ENCODE measurements at regions not wholly inside any gene's neighbourhood (a gene's known extent, or its start where the extent isn't known, plus 50 kb on each side); places are given as distances from the start of the nearest gene placed in this dataset.
"Not testable (repeated sequence)": the region's sequence is repeated elsewhere in the genome, so short reads cannot be mapped to it uniquely, and the experiment has no call there.

DNA sequence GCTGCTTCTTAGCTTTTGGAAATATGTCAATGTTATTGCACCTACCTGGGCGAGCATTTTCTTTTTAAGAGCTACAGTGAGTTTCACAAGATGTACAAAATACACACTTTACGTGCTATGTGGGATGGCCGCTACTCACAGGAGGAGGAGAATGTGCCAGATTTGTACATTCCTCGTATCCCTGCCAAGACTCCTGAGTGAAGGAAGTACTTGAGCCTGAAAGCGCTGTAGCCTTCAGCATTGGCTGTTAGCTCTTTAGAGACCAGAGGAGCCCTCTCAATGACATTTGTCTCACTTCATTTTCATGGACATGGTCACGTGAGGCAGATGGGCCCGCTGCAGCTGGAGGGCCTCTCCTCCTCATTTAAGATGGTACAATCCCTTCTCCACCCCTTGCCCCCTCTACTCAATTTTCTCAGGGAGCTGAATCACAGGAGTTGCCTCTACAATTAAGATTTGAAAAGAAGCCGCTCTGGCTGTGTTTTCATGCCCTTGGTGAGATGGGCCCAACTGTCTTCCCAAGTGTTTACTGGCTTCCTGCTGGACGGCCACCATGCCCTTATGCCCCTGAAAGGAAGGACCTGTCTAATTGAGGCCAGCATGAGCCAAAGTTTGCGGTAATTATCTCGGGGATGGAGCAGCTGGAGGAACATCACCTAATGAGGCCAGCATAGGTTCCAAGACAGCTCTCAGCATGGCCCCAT is 442.6 kb downstream of the PRDM2 start:
- no peak for DNase-seq

DNA sequence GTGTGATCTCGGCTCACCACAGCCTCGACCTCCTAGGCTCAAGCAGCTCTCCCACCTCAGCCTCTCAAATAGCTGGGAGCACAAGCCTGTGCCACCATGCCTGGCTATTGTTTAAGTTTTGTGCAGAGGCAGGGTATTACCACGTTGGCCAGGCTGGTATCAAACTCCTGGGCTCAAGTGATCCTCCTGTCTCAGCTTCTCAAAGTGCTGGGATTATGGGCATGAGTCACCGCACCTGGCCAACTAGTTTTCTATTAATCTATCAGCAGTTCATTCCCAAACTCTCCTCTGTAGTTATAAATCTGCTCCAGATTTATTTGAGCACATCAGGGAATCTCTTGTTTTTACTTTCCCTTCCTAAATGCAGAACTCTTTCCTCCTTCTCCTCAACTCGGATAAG is 443.8 kb downstream of the PRDM2 start:
- no peak for DNase-seq

DNA sequence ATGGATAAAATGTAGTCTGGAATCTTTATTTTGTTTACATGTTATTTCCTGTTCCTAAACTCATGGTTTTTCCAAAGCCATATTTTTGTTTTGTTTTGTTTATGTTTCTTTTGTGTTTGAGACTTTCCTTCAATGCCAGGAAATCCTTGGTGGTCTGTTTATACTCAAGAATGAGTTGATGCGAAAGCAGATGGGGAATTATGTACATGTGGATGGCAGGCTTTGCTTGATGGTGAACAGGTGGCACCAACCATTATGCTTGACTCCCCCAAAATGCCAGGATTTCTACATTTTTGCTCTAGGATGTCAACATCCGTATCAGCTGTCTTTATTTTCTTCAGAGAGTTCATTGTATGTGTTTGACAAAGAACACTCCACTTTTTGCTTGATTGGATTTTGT is 448.5 kb downstream of the PRDM2 start:
- no peak for DNase-seq

DNA sequence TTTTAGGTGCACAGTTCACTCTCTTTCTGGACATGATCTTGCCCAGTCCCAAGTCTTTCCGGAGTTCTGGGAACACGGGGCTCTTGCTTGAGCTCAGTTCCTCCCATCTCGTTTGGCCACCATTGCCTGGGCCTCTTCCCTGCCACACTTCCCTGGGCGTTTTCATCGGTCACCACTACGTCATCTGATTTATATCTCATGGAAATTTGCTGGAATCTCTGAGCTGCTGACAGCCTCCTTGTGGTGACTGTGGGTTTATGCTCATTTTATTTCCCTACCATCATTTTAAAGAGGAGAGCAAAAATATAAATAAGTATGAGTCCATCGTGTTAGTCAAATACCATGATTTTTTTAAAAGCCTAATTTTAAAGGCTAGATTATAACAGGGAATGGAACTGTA is 449.1 kb upstream of the KAZN start:
- DNase-seq, result no peak

DNA sequence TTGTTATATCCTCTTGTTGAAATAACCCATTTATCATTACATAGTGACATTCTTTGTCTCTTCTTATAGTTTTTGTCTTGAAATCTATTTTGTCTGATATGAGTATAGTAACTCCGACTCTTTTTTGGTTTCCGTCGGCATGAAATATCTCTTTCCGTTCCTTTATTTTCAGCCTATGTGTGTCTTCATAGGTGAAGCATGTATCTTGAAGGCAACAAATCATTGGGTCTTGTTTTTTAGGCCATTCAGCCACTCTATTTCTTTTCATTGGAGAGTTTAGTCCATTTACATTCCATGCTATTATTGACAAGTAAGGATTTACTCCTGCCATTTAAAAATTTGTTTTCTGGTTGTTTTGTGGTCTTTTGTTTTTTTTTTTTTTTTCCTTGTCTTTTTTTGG is 441.9 kb upstream of the KAZN start:
- DNase-seq, result no peak

DNA sequence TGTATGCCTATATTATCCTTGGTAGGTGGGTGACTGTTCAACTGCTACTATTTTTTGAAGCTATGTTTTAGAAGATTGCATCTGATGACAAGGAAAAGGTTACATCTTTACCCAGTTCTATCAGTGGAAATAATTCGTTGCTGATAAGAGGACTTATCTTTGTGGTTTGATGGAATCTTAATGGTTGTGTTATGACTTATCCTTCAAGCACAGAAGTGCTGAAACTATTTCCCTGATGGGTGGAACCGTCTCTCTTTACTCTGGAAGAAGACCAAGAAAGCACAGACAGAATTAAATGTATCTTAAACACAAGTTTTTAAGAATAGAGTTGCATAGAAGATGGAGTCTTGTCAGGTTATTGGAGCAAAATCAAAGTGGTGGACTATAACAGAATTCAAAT is 437.7 kb upstream of the KAZN start:
- DNase-seq, result no peak

DNA sequence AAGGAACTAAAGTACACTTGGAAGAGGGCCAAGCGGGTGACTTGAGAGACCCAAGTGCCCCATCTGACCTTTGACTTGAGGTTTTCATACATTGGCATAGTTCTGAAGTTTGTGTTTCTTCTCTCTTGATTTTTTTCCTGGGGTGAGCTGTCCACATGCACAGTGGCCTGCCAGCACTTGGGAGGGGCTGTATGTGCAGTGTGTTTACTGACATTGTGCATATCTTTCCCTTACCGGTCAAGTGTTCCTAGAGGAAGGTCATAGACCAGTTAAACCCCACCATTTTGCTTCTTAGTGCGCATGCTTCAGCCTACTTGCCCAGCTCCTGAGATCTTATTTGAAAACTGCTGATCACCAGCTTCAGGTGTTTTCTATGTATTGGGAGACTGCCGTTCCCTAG is 435.2 kb upstream of the KAZN start:
- no peak for DNase-seq

DNA sequence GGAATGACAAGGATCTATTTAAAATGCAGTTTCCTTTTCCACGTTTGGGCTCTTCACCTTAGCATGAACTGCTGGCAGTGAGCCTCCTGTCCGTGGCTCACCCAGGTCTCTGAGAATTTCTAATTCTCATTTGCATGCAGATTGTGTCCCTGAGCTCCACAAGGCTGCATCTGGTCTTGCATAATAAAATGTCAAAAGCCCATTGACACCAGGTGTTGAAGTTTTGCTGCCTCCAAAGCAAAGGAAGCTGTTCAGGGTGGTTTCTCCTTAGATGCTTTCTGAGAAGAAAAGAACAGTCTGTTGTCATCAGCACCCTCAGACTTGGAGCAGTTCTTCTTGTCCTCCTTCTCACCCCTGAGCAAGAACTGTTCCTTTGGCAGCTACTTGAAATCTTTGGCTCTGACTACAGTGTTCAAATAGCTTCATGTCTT is 433.1 kb upstream of the KAZN start:
- no peak for DNase-seq

DNA sequence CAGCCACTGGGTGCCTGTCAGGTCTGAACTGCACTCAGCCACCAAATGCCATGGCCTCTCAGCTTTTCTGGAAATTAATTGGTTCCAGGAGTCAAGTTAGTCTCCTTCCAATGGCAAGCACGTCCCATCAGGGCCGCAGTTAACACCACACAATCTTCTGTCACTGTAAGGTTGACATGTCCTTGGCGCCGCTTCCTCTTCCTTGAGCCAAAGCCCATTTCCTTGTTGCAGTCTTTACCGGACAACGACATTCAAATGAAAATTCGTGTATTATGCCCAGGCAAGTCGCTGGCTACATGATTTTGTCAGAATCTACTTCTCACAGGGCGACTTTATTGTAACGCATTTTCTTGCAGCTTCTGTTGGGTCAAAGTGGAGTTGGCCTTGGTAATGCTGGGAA is 430.6 kb upstream of the KAZN start:
- DNase-seq, result no peak

DNA sequence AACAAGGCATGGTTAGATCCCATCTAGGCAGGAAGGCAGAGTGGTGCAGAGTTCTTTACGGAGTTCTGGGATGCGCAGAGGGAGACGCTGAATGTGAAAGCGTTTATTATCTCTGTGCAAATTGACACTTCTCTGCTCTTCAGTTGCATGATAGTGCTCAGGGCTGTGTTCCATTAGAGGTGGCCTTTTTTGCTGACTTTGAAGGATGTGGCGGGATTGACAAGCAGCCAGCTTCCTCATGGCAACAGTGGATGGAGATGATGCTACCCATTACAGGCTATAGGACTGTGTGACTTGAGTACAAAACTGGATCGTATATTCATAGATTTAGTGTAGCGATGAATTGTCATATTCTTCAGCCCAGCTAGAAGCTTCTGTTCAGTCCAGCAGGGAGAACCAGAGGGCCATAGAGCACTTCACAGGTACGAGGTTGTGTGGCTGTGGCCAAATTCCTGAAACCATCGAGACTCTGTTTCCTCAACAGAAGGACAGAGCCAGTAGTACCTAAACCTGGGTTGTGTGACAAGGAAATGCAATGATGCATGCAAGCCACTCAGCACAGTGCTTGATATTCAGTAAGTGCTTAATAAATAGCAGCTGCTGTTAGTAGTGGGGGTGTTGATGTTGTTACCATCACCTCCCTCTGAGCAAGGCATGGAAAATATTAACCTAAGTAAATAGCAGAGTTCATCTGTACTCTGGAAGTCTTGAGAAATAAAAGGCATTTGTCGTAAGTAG is 430.0 kb upstream of the KAZN start:
- DNase-seq, result no peak

DNA sequence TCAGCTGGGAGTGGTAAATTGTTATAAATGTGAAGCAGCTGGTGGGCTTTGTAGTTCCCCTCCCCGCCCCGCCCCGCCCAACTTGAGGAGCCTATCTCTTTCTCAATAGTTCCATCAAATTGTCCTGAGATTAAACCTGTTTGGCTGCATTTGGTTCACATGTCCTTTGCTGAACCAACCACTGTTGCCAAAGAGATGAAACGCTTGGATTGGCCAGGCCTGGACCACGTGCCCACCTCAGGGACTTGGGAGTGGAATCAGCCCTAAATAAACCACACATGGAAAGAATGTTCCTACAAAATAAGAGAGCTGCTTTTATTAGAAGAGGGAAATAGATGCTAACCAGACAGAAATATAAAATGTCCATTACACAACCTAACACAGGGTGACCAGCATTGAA is 424.9 kb upstream of the KAZN start:
- DNase-seq, result no peak

DNA sequence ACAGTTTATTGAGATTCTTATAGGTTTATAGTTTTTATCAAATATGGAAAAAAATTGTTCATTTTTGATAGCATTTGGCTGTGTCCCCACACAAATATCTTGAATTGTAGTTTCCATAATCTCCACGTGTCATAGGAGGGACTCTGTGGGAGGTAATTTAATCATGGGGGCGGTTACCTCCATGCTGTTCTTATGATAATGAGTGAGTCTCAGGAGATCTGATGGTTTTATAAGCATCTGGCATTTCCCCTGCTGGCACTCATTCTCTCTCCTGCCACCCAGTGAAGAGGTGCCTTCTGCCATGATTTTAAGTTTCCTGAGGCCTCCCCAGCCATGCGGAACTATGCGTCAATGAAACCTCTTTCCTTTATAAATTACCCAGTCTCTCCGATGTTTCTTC is 420.6 kb upstream of the KAZN start:
- not testable (repeated sequence) for DNase-seq

DNA sequence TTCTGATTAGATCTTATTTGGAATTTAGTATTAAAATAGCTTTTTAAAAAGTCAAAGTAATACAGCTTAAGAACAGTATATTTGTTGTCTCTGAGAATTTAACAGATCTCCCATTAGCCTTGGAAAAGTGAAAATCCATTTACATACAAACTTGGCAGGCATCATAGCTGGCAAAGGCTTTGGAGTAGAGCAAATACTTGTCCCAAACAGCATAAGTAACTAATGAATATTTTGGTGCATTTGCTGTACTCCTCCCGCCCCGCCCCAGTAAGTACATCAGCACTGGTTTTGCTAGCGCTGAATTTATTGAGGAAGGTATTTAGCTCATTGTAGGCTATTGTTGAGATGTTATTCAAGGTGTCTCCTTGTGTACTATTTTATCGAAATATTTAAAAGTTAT is 417.7 kb upstream of the KAZN start:
- no peak for DNase-seq

DNA sequence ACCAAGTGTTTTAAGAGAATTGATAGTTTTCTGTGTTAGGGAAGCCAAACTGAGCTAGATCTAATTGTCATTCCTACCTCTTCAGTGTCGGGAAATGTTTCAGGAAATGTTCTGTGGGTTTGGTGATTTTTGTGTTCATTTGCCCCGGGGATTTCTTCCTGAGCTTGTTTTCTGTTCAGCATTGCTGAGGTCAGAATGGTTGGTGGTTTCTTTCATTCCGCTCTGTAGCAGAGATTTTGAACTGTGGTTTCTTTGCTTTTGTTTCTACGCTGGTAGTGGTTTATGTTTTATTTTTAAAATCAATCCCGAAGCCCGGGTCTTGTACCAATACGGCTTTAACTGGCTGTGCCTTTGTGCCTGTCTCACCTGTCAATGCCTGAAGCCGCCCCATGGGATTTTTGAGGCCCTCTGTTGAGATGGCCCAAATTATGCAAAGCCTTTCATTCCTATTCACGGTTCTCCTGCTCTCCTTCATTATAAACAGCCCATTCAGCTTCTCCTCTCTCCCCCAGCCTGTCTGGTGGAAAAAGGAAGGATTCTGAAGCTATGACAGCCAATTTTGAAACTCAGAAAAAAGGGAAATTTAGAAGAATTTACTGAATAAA is 417.2 kb upstream of the KAZN start:
- no peak for DNase-seq

DNA sequence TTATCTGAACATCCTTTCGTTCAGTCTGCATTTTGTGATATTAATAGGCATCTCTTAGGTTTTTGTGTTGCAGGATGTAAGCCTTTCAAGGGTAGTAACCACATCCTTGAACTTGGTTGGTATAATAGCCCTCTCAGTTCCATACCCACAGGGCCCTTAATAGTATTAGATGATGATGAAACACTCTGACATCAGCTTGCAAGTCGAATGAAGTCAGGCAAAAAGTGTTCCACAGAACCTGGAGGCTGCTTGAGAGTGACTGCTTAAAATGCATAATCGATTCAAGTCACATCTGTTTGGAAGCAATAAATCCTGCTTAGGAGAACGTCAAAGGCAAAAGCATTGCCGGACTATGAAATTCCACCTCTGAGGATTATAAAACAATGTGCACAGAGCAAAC is 415.6 kb upstream of the KAZN start:
- DNase-seq, result no peak

DNA sequence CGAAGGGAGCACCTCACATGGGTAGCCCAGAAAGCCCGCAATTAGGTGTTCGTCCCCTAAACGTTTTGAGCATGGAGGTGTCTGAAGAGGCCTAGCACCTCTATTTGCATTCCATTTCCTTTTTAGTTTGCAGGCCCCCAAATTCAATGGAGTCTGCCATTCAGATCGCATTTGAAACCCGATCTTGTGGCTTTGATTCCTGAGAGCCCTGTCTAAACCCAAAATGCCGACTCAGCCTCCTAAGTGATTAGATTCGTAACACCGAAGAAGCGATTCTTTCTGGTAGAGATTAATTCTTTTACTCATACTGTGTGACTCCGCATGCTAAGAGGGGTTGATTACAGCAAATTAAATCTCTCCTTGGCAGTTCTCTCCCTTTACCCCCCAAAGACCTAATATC is 415.2 kb upstream of the KAZN start:
- no peak for DNase-seq

DNA sequence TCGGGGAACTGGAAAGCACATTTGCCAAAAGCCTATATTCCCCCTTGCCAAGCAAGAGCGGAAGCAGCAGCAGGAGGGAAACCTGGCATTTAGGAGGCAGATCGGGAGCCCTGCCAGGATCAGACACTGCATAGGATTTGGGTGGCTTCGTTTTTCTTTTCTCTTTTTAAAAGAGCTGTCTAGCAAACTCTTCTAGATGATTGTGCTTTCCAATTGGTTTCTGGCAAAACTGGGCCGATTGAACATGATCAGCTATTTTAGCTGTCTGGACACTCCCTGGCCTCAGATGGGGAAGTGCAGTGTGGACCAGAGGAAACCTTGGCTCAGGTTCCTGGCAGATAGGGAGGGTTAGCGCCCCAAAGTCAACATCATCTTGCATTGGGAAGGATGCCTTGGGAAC is 414.0 kb upstream of the KAZN start:
- DNase-seq, result no peak

DNA sequence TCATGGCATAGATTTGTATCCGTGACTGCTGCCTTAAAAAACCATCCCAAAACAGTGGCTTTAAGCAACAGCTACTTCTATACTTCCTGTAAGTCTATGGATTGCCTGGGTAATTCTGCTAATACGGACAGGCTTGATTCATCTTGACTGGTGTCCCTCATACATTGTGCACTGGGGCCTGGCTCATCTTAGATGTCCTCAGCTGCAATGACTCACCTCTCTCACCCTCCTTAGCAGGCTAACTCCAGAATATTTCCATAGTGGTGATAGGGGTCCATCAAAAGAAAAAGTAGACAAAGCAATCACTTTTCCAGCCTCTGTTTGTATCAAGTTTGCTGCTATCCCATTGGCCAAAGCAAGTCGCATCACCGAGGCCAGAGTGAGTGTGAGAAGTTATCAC is 409.1 kb upstream of the KAZN start:
- DNase-seq, result no peak

DNA sequence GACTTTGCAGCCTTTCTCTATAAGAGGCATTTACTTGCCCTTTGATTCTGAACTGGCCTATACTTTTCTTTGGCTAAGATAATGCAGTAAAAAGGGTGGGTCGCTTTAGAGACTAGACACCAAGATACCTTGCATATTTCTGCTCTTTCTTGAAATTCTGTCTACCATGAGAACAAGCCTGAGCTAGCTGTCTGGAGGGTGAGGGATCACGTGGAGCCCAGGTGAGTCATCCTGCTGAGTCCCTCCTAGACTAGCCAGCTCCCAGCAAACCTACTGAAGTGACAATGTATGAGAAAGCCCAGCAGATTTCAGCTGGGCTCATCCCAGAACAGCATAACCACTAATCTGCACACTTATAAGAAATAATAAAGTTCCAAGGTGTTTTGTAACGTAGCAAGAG is 408.0 kb upstream of the KAZN start:
- DNase-seq, result no peak

DNA sequence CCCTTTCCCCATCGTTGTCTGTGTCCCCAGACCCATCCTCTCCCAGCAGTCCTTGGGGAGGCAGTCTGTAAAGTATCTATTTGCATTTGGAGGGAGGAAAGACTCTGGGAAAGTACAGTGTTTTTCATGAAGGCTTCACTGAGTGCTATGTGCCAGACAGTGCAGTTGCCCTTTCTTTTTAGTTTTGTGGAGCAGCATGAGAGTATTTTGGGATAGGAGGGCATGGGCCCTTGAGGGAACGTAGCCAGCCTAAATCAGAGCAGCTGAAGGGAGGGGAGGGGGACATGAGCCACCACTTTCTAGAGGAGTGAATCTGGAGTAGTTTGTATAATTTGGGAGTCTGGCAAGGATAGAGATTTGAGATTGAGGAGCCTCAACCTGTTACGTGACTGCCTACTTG is 404.0 kb upstream of the KAZN start:
- DNase-seq, result no peak

DNA sequence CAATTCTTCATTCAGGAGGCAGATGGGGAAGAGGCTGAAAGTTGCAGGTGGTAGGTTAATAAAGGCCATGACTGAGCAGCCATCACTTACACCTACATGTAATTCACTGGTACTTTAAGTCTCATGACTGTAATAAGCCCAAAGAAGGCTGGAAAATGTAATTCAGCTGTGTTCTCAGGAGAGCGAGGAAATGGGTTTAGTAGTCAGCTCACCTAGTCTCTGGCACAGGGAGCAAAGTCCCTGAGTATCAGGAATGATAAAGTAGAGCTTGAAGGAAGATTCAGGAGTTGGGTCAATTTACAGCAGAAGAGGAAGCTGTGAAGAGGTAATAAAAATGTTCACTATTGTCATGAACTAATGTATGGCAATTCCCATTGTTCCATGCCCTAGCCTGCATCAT is 393.4 kb upstream of the KAZN start:
- DNase-seq, result no peak

DNA sequence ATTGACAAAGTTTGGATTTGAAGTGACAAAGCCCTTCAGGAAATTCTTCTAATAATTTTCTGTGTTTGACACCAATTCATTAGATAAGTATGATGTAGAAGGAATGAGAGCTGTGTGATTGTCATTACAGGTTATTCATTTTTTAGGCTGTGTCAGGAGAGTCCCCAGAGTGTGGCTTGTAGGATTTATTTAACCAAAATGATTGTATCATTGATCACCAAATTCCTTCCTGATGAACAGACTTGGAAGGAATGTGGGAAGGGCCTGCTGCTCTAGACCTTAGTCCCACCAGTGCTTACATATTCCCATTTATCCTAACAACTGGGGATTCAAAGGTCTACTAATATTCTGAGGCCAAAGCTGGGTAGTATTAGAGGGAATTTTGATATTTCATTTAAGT is 383.3 kb upstream of the KAZN start:
- no peak for DNase-seq

DNA sequence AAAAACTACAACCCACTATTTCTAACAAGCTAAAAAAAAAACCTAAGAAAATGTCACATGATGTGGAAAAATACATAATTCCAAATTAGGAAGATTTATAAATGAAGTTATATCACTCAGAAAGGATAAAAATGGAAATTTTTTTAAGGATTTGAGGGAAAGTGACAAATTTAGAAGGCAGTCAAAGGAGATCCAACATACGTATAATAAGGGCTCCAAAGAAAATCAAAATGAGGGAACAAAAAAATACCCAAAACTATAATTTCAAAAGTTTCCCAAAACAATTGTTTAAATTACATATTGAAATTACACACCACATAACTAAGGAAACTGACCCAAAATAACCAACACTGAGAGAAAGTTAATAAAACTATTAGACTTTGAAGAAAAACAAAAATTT is 381.1 kb upstream of the KAZN start:
- DNase-seq, result no peak

DNA sequence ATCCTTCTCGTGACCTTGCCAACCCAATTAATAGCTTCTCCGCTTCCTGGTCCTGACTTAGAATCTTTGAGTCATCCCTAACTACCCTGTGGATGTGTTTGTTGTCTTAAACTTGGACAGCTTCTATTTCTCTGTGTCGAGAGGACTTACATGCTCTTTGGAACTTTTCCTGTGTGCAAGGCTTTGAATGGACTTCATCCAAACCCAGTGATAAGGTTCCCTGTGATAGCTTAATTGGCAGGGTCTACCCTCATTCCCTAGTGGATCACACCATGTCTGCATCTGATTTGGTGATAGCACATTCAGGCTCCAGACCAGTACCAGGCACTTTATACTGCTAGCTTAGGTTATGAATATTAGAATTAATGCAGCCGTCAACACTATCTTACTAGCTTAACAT is 378.2 kb upstream of the KAZN start:
- no peak for DNase-seq

DNA sequence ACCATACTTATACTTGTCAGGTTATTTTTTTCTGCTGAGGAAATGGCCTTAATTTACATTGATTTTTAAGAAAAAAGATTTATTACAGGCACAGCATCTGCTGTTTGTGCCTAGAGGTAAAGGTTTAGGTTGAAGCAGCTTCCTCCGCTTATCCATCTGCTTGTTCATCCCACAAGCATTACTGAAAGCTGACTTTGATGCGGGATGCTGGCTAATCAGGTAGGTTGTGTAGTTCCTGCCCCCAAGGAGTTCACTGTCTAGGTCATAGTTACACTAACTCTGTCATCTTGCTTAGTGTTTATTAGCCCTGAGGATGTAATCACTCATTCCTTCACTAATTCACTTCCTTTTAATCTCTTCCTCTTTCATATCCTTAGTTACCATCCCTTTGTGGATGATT is 377.7 kb upstream of the KAZN start:
- DNase-seq, result no peak

Data from activated naive CD4-positive, alpha-beta T cell (primary cell).